ENCODE measurements at regions not wholly inside any gene's neighbourhood (a gene's known extent, or its start where the extent isn't known, plus 50 kb on each side); places are given as distances from the start of the nearest gene placed in this dataset.

DNA sequence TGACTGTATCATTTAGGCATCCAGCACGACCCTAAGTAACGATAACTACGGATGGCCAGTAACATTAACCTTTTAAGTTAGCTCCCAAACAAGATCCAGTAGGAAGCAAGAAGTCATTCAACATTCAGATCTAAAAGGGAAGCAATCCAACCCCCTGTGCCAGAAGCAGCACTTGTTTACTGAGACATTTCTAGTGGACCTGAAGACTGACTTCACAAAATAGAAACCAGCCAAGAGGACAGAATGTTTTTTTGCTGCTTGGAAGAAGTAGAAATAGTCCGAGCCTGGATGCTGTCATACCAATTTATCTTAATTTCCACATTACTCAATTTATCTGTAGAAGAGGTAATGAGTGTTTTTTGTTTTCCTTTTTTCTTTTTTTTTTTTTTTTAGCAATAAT is 88.0 kb upstream of the CTTNBP2 start:
- TF ChIP-seq YY1 (IDR thresholded peaks at IDR 0.05; ENCODE audit: insufficient read depth, insufficient read length) (no peak), ZNF274 (IDR thresholded peaks at IDR 0.05; ENCODE audit: low read depth, low read length) (no peak)
- H3K9me3 ChIP-seq (ENCODE audit: insufficient read depth, low read length), result no peaks in the 10 kb centered on the region
- no peak for DNase-seq (ENCODE audit: low read depth, low spot score)

DNA sequence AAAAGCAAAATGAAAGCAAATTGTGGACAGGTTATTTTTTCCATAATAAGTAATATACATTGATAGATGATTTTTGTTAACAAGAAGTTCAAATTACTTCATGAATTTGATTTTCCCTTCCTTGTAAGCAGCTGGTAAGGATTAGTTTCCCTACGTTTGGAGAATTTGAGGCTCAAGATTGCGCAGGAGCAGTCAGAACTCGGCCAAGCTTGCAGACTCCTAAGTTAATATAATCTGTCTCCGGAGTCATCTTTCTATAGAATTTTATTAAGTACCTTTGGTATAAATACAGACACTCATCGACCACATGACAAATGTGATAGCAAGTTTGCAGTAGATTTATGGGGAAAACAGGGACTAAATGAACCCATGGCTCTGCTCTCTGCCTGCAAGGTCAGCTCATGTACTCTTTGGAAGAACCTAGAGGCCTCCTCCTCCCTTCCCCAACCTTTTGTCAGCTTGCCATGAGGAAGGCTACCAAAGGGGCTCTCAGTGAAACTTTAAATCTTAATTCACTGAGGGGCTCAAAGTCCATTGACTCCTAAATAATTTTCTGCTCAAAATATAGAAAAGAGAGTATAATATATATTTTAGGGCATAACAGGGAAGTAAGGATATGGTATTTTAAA is 89.2 kb upstream of the CTTNBP2 start:
- H3K36me3 ChIP-seq (ENCODE audit: insufficient read depth, insufficient read length, low read length), result no peaks in the 10 kb centered on the region
- H3K4me1 ChIP-seq (ENCODE audit: insufficient read depth, insufficient read length), result no peaks in the 10 kb centered on the region
- H3K4me3 ChIP-seq (ENCODE audit: insufficient read length, low read depth), result no peak overlapping the region
- H3K27me3 ChIP-seq (ENCODE audit: insufficient read depth, insufficient read length), result no peaks in the 10 kb centered on the region
- DNase-seq (ENCODE audit: low read depth, low spot score), result no peak
- no peaks in the 10 kb centered on the region for H3K9me3 ChIP-seq (ENCODE audit: insufficient read depth, low read length)
- TF ChIP-seq ZNF274 (IDR thresholded peaks at IDR 0.05; ENCODE audit: low read depth, low read length) (no peak), YY1 (IDR thresholded peaks at IDR 0.05; ENCODE audit: insufficient read depth, insufficient read length) (no peak), SUZ12 (IDR thresholded peaks at IDR 0.05; ENCODE audit: extremely low read depth, insufficient read depth, insufficient read length) (no peak)
- H3K9ac ChIP-seq (ENCODE audit: insufficient read length, low read depth), result no peak overlapping the region

More for the DNA sequence above, 88.0 kb upstream of the CTTNBP2 start:
- Histone ChIP-seq H3K4me3 (ENCODE audit: insufficient read length, low read depth) (no peak overlapping the region), H3K27me3 (ENCODE audit: insufficient read depth, insufficient read length) (no peaks in the 10 kb centered on the region), H3K36me3 (ENCODE audit: insufficient read depth, insufficient read length, low read length) (no peaks in the 10 kb centered on the region), H3K4me1 (ENCODE audit: insufficient read depth, insufficient read length) (no peaks in the 10 kb centered on the region), H3K9ac (ENCODE audit: insufficient read length, low read depth) (no peak overlapping the region)

DNA sequence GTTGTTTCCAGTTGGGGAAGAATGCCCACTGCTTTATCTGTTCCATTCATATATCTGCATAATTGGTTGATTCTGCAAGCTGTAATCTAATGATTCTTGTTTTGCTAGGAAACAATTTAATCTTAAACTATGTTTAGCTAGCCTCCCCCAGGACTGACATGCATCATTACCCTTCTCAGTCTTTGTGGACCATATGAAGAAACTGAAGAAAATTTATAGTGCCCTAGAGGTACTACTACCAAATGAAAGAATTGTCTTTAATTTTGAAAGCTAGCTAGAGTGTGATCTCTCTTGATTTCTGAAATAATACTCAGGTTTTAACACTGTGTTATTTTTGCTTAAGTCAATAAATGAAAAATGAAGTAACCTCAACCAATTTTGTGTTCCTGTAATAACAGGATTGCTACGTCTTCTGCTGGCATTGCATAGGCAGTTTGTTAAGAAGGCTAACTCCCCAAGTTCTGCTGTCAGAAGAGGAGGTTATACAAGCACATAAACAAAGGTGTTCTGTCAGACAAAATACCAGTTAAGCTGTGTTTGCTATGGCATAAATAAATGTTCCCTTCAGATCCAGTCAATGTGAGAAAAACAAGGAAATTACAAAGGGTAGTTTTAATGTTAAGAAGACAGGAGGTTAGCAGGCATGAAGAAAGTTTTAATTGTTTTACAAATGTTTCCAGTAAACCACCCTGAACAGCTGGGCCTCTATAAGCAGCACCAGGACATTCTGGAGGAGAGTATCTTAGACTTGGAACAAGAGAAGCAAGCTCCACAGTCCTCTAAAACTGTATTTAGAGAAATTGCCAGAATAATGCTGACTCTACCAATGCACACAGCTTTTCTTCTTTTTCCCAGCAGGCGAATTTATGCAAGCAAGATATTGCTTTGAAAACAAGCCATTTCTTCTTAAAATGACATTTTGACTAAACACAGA is 90.3 kb upstream of the CTTNBP2 start:
- no peaks in the 10 kb centered on the region for H3K9me3 ChIP-seq (ENCODE audit: insufficient read depth, low read length)
- H3K4me3 ChIP-seq (ENCODE audit: insufficient read length, low read depth), result no peak overlapping the region
- H3K9ac ChIP-seq (ENCODE audit: insufficient read length, low read depth), result no peak overlapping the region
- no peaks in the 10 kb centered on the region for H3K36me3 ChIP-seq (ENCODE audit: insufficient read depth, insufficient read length, low read length)
- no peaks in the 10 kb centered on the region for H3K4me1 ChIP-seq (ENCODE audit: insufficient read depth, insufficient read length)
- TF ChIP-seq YY1 (IDR thresholded peaks at IDR 0.05; ENCODE audit: insufficient read depth, insufficient read length) (no peak), SUZ12 (IDR thresholded peaks at IDR 0.05; ENCODE audit: extremely low read depth, insufficient read depth, insufficient read length) (no peak), ZNF274 (IDR thresholded peaks at IDR 0.05; ENCODE audit: low read depth, low read length) (no peak)
- no peak for DNase-seq (ENCODE audit: low read depth, low spot score)
- H3K27me3 ChIP-seq (ENCODE audit: insufficient read depth, insufficient read length), result no peaks in the 10 kb centered on the region

DNA sequence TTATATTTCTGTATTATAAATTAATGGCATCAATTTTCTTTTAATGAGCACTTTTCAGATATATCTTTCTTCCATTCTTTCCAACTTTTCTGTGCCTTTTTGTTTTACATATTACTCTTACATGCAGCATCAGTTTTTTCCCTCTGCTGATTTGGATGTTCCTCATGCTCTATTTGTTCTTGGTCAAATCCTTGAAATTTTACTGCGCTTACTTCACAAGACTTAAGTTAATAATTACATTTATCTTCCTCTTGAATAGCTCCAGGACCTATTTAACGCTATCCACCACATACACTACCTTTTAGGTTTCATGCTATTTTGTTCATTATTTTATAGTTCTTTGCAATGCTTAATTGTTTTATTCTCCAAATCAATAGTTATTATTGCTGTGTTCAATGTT is 97.6 kb upstream of the CTTNBP2 start:
- no peak for TF ChIP-seq SUZ12 (IDR thresholded peaks at IDR 0.05; ENCODE audit: extremely low read depth, insufficient read depth, insufficient read length)
- no peak for TF ChIP-seq YY1 (IDR thresholded peaks at IDR 0.05; ENCODE audit: insufficient read depth, insufficient read length)
- no peak for TF ChIP-seq ZNF274 (IDR thresholded peaks at IDR 0.05; ENCODE audit: low read depth, low read length)
- Histone ChIP-seq H3K36me3 (ENCODE audit: insufficient read depth, insufficient read length, low read length) (no peaks in the 10 kb centered on the region), H3K27me3 (ENCODE audit: insufficient read depth, insufficient read length) (no peaks in the 10 kb centered on the region), H3K9ac (ENCODE audit: insufficient read length, low read depth) (no peak overlapping the region), H3K4me1 (ENCODE audit: insufficient read depth, insufficient read length) (no peaks in the 10 kb centered on the region), H3K9me3 (ENCODE audit: insufficient read depth, low read length) (no peaks in the 10 kb centered on the region), H3K4me3 (ENCODE audit: insufficient read length, low read depth) (no peak overlapping the region)
- no peak for DNase-seq (ENCODE audit: low read depth, low spot score)

DNA sequence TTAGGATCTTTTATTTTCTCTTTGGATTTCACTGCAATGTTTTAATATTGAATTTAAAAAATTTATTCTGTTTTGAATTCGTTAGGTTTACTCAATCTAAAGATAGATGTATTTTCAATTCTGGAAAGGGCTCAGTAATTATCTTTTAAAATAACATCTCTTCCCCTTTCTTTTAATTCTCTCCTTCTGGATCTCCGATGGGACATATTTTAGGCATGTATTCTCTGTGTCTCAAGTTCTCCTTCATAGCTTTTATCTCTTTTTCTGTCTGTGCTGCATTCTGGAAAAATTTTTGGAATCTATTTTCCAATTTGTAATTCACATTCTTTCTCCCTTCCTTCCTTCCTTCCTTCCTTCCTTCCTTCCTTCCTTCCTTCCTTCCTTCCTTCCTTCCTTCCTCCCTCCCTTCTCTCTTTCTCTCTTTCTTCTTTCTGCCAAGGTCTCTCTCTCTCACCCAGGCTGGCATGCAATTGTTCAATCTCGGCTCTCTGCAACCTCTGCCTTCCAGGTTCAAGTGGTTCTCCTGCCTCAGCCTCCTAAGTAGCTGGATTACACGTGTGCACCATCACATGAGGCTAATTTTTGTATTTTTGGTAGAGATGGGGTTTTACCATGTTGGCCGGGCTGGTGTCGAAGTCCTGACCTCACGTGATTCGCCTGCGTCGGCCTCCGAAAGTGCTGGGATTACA is 98.5 kb upstream of the CTTNBP2 start:
- Histone ChIP-seq H3K4me3 (ENCODE audit: insufficient read length, low read depth) (no peak overlapping the region), H3K36me3 (ENCODE audit: insufficient read depth, insufficient read length, low read length) (no peaks in the 10 kb centered on the region), H3K9ac (ENCODE audit: insufficient read length, low read depth) (no peak overlapping the region), H3K4me1 (ENCODE audit: insufficient read depth, insufficient read length) (no peaks in the 10 kb centered on the region), H3K27me3 (ENCODE audit: insufficient read depth, insufficient read length) (no peaks in the 10 kb centered on the region), H3K9me3 (ENCODE audit: insufficient read depth, low read length) (no peaks in the 10 kb centered on the region)
- DNase-seq (ENCODE audit: low read depth, low spot score), result no peak
- TF ChIP-seq YY1 (IDR thresholded peaks at IDR 0.05; ENCODE audit: insufficient read depth, insufficient read length), result no peak
- TF ChIP-seq ZNF274 (IDR thresholded peaks at IDR 0.05; ENCODE audit: low read depth, low read length), result no peak
- no peak for TF ChIP-seq SUZ12 (IDR thresholded peaks at IDR 0.05; ENCODE audit: extremely low read depth, insufficient read depth, insufficient read length)

DNA sequence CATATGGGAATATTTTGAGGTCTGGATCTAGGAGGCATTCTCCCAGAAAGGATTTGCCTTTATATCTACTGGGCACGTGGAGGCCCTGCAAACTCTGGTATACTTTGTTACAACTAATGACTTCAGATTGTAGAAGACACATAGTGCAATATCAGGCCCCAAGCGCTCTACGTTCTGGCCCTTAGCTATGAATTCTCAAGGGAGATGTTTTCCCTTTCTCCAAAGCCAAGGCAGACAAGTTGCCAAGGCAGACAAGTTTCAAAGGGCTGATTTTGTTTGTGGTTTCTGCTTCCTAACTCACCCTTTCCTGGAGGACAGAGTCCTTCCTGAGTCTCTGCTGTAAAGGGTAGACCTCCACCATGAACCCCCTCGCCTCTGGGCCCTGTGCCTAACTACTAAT is 99.4 kb upstream of the CTTNBP2 start:
- no peak overlapping the region for H3K4me3 ChIP-seq (ENCODE audit: insufficient read length, low read depth)
- TF ChIP-seq SUZ12 (IDR thresholded peaks at IDR 0.05; ENCODE audit: extremely low read depth, insufficient read depth, insufficient read length) (no peak), YY1 (IDR thresholded peaks at IDR 0.05; ENCODE audit: insufficient read depth, insufficient read length) (no peak), ZNF274 (IDR thresholded peaks at IDR 0.05; ENCODE audit: low read depth, low read length) (no peak)
- no peak for DNase-seq (ENCODE audit: low read depth, low spot score)
- no peaks in the 10 kb centered on the region for H3K27me3 ChIP-seq (ENCODE audit: insufficient read depth, insufficient read length)
- H3K9me3 ChIP-seq (ENCODE audit: insufficient read depth, low read length), result no peaks in the 10 kb centered on the region
- no peak overlapping the region for H3K9ac ChIP-seq (ENCODE audit: insufficient read length, low read depth)
- H3K4me1 ChIP-seq (ENCODE audit: insufficient read depth, insufficient read length), result no peaks in the 10 kb centered on the region
- no peaks in the 10 kb centered on the region for H3K36me3 ChIP-seq (ENCODE audit: insufficient read depth, insufficient read length, low read length)

DNA sequence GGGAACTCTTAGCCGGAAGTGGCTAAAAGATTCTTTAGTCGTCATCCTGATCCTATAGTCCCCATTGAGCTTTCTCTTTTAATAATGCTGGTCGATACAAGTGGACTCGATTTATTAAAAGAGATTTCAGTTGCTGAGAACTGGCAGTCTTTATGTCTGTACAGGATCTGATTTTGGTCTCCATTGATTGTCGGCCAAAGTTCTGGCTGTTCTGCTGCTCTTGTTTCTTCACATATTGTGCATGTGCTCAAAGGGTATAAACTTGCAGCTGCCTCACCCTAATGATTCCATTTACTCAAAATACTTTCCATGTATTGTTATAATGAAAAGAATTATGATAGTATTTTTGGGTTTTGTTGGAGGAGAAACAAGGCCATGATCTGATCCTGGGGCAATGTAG is 100.7 kb upstream of the CTTNBP2 start:
- Histone ChIP-seq H3K9me3 (ENCODE audit: insufficient read depth, low read length) (no peaks in the 10 kb centered on the region), H3K36me3 (ENCODE audit: insufficient read depth, insufficient read length, low read length) (no peaks in the 10 kb centered on the region), H3K4me3 (ENCODE audit: insufficient read length, low read depth) (no peak overlapping the region), H3K4me1 (ENCODE audit: insufficient read depth, insufficient read length) (no peaks in the 10 kb centered on the region), H3K9ac (ENCODE audit: insufficient read length, low read depth) (no peak overlapping the region), H3K27me3 (ENCODE audit: insufficient read depth, insufficient read length) (no peaks in the 10 kb centered on the region)
- DNase-seq (ENCODE audit: low read depth, low spot score), result no peak
- no peak for TF ChIP-seq YY1 (IDR thresholded peaks at IDR 0.05; ENCODE audit: insufficient read depth, insufficient read length)
